ENCODE measurements at regions not wholly inside any gene's neighbourhood (a gene's known extent, or its start where the extent isn't known, plus 50 kb on each side); places are given as distances from the start of the nearest gene placed in this dataset.

DNA sequence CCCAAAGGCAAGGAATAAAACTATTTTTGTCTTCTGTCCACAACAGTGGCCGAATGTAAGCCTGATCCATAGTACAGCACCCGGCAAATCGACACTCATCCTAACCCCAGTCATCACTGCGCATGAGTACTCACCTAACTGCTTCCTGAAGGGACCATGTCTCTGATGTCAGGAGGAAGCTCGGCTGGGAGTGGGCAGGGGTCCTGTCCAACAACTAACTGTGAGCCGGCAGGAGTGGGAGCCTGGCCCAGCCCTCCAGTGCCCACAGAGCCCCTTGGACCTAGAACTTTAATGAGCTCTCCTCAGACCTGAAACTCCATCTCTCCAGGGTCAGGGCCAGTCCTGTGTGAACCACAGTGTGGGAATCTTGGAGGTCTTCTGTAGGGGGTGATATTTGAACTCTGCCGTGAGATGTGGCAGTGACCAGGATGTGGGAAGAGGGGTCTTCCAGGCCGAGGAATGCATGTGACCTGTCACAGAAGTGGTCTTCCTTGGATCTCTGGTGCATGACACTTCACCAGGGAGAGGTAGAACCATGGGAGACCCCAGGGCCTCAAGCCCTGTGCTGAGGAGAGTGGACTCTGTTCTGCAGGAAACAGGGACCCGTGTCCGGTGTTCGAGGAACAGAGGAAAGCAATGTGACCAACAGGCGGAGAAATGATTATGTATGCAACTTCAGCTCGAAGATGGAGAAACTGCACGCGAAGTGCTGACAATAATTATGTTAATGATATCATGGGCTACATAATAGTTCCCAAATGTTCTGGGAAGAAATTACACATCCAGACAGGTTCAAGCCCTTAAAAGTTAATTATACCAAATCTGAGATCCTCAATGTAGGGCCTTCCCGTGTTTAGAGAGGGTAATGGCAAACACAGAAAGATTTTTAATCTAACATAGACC is 240.1 kb upstream of the HDAC4 start:
- DNase-seq, result no peak

DNA sequence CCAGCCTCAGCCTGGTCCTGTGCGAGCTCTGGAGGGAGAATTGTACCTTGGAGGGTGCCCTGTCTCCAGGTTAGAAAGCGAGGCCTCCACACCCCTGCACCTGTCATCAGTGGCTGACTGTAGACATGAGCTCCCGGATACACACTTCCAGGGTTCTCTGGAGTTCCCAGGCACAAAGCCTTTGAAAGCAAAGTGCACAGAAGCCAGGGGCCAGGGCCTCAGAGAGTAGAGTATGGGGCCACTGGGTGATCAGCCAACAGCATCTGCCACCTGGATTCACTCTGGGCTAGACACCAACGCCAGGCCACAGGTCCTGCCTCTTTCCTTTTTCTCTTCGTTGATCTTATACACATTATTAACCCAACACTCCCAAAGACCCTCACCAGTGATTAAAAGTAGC is 239.4 kb upstream of the HDAC4 start:
- no peak for DNase-seq

DNA sequence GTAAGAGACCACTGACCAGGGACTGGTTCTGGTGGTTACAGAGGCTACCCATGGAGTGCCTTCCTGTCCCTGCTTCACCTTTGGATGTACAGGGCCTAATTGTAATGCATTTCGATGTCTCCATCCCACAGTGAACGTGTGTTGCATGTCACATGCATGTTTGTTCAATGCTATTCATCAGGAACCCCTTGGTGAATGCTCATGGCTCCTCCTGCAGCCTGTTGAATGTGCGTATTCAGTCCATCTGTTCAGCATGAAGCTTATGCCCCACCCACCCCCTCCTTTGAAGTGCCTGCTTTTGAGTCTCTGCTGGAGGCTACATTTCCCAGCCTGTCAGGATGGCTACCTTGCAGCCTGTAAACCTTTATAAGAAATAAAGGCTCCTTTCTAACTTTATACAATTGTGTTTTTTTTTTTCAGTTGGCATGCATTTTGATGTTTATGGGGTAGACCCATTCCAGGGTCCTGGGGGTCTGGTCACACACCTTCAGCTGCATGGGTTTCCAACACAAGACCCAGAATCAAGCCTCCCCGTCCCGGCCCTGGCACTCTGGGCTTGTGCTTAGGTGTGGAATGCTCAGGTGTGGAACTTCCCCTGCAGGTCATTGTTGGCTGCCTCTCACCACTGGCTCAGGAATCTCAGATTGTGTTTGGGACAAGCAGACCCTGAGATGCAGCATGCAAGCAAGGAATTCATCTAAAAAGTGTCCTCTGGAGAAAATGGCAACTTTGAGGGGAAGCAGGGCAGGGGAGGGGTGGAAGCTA is 238.8 kb upstream of the HDAC4 start:
- DNase-seq, result no peak

DNA sequence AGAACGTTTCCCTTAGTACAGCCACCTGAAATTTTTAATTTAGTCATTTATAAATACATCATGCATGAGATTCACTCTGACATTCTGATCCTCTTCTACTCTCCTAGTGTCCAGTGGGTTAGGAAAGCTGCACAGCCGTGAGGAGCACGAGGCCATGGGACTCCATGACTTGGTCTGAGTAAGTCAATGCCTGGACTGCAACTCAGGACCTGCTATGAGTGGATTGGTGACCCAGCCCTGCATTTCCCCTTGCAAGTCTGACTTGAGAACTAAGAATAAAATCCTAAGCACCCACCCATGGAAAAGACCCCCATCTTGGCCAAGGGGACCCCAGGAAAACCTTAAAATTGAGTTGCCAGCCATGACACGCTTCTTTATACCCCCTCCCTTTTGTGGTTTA is 237.6 kb upstream of the HDAC4 start:
- DNase-seq, result no peak

DNA sequence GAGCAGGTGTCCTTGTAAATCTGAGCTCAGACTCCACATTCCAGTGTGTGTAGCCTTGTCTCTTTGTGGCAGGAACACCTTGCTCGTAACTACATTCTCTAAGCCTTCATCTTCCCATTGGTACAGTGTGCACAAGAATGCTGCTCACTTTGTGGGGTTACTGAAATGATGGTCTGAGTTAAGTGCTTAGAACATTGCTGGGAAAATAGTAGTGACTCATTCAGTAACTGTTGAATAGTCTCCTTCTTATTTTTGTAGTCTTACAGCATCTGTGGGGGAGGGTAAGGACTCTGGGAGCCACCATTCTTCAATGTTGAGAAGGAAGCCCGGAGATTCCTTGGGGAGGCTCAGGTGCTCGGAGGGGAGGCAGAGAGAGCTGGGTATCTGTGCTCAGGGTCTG is 236.0 kb upstream of the HDAC4 start:
- no peak for DNase-seq

DNA sequence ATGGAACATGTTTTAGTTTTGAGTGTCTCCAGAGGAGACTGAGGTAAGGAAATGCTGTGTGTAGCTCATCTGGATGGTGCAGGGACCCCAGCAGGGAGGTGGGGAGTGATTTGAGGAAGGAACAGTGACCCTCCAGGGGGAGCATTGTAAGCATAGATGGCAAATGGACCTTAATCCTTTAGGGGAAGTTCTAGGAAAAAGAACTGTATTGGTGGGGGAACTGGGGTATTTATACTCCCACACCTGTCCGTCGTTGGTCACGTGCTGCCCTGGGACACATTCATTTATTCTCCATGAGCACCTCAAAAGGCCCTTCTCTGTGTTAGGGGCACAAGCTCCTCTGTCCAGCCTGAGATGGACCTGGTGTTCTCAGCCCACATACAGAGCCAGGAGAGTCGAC is 233.9 kb upstream of the HDAC4 start:
- no peak for DNase-seq

DNA sequence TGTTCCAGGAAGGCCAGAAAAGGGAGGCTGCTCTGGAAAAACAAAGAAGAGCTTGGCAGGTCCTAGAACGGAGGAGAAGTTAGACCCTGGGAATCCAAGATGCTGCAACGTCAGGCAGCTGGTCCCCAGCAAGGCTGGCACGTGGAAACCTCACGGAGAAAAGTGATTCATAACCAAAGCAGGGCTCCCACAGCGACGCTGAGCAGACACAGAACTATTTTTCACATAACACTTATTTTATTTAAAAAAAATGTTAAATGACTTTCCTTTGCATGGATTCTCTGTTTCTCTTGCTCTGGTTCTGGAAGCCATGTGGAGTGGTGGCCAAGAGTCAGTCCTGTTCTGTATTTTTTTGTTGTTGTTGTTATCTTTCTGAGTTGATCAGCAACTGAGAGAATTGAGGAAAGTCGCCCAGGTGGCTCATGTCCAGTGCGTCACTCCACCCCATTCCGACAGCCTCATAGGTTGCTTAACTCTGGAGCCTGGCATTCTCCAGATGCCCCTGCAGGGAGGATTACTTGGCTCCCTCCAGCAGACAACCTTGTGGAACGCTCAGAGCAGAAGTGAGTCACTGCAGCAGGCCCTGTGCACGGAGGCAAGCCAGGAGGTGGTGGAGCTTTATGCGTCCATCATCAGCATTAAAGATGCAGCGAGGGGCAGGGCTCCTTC is 229.9 kb upstream of the HDAC4 start:
- no peak for DNase-seq

DNA sequence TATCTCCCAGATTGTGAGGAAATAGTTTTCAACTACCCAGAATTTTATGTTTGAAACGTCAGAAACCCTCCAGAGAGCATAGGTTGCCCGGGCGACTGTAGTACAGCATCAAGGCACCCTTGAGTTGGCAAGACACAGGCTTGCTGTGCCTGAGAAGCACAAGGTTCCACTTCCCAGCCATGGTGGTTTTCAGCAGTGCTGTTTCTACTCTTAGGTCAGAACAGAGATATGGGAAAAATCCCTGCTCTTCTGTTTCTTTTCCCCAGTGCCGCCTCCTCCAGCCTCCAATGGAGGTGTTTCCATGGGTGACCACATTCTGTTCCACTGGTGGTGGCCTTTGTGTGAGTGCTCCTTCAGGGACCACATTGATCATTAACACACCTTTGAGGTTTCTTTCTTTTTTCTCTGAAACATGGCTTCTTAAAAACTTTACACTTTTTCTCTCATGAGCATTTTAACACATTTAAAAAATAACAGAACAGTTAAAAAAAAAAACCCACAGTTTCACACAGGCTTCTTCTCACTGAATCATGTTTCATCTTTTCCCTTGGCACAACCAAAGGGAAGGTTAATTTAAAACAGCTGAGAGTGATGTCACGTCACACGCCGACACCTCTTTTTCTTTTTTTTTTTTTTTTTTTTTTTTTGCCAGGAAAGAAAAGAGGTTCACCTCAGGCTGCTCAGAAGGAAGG is 229.3 kb upstream of the HDAC4 start:
- no peak for DNase-seq

DNA sequence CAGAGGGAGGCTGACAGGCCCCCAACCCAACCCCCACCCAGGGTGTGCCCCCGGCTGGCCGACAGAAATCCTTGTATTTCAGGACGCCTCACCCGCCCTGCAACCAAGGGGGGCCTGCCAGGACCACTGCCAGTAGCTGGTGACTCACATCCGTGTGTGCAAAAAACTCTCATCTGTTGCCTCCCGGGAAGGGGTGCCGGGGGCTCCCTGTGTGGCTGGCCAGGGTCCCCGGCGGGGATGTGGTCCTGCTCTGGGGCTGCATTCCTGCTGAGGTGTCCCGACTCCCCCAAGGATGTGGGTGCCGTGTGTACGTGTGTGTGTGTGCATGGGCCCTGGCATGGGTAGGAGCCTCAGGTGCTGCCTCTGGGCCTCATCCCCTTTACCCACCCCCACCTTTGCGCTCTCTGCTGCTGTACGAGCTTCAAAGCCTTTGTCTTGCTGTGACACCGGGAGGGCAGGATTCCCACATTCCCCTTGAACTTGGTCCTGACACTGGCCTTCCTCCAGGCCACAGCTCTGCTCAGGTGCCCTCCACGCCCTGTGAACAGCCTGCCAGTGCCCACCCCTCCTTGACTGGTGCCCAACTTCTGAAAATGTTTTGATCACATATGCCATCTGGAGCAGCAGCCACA is 226.3 kb upstream of the HDAC4 start:
- no peak for DNase-seq

DNA sequence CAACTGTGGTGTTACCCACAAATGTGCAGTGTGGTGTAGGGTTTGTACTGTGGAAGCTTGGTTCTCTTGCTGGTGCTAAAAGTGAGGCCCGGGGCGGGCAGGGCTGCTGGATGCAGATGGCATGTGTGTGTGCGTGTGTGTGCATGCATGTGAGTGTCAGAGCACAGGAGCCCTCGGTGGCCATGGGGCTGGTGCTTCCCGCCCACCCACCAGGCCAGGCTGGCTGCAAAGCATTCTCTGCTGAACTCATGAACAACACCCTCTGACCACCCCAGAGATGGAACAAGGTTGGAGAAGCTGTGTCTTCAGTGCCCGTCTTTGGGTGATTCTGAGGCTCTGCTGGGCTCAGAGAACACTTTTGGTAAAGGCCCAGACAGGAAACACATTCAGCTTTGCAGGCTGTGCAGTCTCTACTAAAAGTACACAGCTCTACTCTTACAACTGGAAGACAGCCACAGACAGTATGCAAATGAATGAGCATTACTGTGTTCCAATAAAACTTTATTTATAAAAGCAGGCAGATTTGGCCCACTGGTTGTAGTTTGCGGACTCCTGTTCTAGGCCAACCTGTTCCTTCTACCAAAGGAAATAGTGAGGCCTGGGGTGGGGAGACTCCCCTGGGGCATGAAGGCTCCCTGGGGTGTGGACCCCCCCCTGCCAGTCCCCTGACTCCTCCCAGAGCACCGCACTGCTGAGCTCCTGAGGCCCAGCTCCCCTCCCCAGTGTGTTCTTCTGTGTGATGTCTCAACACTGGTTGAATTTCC is 225.3 kb upstream of the HDAC4 start:
- no peak for DNase-seq

DNA sequence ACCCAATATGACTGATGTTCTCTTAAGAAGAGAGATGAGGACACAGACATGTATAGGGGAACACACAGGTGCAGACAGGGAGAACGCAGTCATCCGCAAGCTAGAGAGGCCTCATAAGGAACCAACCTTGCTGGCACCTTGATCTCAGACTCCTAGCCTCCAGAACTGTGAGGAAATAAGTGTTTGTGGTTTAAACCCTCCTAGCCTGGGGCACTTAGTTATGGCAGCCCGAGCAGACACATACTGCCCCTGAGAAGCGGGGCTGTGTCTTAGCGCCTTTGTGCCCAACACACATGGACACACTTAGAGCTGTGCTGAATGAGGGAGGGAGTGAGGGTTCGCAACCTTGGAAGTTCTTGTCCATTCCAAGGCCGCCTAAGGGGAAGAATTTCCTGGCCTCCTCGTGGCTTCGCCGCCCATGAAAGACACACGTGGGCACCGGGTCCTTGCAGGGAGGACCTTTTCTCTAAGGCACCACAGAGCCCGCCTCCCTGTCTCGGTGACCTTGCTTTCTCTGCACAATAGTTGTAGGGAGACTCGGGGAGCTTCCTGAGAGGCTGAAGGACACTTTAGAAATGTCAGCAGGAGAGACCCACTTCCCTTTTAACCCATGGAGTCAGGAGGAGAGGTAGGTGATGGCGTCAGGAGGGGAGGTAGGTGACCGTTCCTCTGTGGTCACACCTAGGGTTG is 224.5 kb upstream of the HDAC4 start:
- DNase-seq, result no peak

DNA sequence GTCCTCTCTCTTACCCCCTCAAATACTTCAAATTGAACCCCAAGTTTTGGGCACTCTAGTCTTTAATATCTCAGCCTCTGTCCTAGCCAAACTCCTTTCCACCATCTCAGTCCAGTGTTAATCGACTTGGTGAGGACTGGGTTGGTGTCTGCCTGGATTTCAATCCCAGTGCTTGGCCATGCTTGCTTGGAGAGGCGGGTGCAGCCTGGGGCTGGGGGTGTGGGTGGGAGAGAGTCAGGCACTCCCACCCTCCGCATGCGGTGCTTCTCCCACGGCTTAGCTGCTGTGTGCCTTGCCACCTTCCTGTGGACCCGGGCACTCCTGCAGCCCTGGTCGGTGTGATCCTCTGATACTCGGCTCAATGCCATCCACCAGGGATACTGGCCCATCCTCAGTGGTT is 220.8 kb upstream of the HDAC4 start:
- no peak for DNase-seq

DNA sequence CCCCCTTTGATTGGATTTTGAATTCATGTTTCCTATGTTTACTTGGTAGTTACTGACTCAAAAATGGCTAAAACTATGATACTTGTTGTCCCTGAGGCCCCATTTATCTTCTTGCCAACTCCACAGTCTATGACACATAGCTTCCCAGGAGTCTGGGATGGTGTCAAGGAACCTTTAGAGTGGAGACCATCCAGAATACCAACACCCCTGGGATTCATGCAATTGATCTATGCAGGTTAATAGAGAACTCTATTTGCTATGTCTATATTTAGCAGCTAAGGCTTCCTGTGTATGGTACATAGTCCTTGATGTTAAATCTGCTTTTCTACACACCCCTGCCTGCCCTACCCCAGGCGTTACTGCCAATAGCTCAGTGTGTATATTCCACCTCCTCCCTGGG is 218.5 kb upstream of the HDAC4 start:
- no peak for DNase-seq

DNA sequence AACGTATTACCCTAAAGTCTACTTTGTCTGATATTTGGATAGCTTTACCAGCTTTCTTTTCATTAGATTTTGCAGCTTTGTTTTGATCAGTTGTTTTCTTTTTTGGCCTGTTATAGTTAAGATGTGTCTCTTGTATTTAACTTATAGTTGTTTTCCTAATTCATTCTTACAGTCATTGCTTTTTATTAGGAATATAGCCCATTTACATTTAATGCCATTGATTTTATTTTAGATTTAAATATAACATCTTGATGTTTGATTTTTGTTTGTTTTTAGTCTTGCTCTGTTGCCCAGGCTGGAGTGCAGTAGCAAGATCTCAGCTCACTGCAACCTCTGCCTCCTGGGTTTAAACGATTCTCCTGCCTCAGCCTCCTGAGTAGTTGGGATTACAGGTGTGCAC is 215.9 kb upstream of the HDAC4 start:
- no peak for DNase-seq

DNA sequence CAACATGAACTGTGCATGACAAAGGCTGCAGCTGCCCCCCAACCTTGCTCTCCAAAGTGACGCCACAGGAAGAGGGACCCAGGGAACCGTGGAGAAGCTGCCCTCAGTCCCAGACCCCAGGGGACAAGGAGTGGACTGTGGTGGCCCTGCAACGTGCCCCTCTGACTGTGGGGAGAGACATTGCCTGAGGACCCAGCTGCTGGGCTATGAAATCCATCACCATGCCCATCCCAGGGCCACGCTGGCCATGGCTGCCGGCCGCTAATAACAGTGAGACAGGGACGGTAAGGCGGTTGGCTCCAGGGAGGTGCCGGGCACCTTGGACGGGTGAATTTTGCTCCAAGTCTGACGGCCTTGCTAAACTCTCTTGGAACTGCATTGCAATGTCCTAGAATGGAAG is 211.3 kb upstream of the HDAC4 start:
- DNase-seq, result no peak

DNA sequence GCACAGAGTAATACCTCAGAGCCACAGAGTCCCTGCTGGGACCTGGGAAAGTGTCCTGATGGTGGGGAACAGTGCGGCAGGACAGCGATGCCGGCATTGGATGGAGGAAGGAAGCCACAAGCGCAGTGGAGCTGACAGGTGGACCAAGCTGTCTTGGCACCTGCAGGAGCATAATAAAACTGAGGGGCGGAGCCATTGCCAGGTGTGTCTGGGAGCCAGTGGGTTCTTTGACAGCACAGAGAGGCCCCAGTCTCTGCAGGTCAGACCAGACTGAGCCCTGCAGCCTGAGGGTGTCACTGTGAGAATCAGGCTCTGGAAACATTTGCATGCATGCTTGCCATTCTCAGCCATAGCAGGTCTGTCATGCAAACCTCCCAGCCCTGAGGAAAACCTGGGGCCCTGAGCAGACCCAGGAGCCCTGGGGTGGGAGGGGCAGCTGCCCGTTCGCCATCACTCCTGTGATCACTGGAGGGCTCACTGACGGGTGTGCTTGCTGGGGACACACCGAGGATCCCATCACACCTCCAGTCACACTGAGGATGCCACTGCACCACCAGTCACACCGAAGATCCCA is 210.5 kb upstream of the HDAC4 start:
- DNase-seq, result no peak

DNA sequence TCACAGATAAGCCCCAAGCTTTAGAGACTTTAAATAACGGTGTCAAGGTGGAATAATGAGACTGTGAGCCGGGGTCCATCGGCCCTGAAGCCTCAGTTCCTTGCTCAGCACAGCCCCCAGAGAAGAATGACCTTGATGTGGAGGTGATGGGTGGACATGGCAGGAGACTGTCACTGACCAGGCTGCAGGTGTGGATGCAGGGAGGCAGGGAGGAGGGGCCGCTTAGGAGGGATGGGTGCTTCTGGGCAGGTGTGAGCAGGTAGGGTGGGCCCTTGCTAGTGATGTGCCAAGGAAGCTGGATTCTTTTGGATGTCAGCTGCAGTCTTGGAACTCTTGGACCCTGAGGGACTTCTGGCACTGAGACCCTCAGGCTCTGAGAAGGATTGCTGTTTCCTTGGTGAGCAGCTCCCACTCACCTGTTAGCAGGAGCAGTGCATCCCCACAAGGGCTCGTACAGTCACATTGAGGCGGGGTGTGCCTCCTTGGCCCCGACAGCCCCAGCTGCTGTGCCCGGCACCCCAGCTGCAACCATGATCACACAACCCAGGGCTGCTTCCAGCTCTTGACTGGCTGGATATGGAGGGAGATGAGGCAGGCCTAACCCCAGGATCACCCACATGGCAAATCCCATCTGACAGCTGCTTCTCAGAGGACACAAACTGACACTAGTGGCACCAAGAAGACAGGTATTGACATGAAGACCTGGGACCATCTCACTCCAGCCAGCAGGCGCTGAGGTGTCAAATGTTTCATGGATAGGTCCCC is 209.8 kb upstream of the HDAC4 start:
- no peak for DNase-seq

DNA sequence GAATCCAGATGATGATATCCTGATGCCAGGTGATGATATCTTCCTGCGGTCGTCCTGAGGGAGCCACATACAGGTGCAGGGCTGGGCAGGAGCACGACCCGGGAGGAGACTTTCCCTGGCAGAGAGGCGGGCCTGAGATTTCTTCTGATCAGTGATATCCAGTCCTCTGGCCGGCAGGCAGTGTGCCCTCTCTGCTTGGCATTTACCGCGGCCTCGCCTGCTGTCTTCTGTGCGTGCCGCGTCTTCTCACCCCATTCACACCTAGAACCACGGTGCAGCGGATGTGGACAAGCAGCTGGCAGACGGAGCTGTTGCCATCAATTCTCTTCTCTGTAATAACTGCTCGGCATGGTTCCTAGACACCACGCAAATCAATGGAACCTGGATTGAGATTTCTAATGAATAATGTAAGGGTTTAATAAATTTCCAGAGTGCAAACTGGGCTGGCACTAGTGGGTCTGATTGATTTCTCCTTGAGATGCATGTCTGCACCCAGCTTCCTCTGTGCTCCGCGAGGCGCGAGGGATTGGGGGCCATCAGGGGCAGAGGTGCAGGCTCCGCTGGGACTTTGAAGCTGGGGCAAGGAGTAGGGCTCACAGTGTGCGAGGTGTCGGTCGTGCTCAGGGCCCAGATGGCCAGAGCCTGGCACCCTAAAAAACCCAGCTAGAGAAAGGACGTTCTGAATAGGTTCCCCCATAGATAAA is 208.9 kb upstream of the HDAC4 start:
- no peak for DNase-seq

DNA sequence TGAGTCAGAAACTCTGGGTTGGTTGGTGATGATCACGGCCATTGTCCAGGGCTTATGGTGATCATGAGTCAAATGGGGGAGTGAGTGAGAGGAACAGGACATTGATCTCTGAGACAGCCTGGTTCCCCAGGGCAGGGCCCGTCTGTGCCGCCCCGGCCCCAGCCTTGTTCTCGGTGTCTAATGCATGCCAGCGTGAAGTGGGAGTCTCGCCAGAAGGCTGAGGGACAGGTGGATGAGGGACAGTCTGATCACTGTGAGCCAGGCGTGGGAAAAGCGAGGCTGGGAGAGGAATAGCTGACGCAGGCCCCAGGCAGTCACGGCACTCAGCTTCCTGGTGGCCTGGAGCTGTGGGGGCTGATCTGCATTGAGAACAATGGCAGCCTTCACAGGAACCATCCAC is 208.3 kb upstream of the HDAC4 start:
- no peak for DNase-seq

Measured in activated CD4-positive, alpha-beta T cell treated with anti-CD3 and anti-CD28 coated beads for 4 hours (primary cell).